HEK293 (cell line): ENCODE measurements at regions not wholly inside any gene's neighbourhood (a gene's known extent, or its start where the extent isn't known, plus 50 kb on each side); places are given as distances from the start of the nearest gene placed in this dataset.

Source experiments
- CTCF ChIA-PET: fragments of 350-600 bp; formaldehyde crosslinking; extraction: SDS; loops from one replicate; lab custom pipeline; 2021; ENCODE audit warnings: antibody characterized with exemption; lab: Yijun Ruan, JAX
- POLR2A ChIA-PET: fragments of 300-600 bp; formaldehyde crosslinking; extraction: SDS; loops from one replicate; lab custom pipeline; 2020; ENCODE audit warnings: antibody characterized with exemption, inconsistent platforms; lab: Yijun Ruan, JAX
- H3K27ac ChIP-seq: fragments of 200-500 bp; sonication (Bioruptor generic); 2 replicates; pipeline ENCODE4 v1.5.1; 2014; ENCODE audit warnings: low read depth, low read length, control low read depth, inconsistent platforms; ENCODE audit errors: extremely low read depth
- H3K36me3 ChIP-seq, 2 experiments: fragments of 200-500 bp in 1 of 2; sonication (Bioruptor generic) in 1 of 2; 1 replicate in 1 of 2; 2 replicates in 1 of 2; pipeline ENCODE4 v1.5.1; 2014 to 2017; ENCODE audit warnings: inconsistent platforms in 2 of 2, low read length in 2 of 2; ENCODE audit not compliant: control insufficient read depth in 2 of 2, insufficient read depth in 1 of 2
- H3K4me1 ChIP-seq: fragments of 200-500 bp; sonication (Bioruptor generic); 2 replicates; pipeline ENCODE4 v1.5.1; 2014; ENCODE audit warnings: mild to moderate bottlenecking, low read length, inconsistent platforms; ENCODE audit not compliant: control insufficient read depth, insufficient read depth
- H3K4me3 ChIP-seq: 2 replicates; pipeline ENCODE4 v1.5.1; 2011; ENCODE audit warnings: low read depth, mild to moderate bottlenecking, control low read depth, low read length, moderate library complexity
- H3K9me3 ChIP-seq: fragments of 200-500 bp; sonication (Bioruptor generic); 2 replicates; pipeline ENCODE4 v1.5.1; 2014; ENCODE audit warnings: low read depth, low read length, inconsistent platforms; ENCODE audit not compliant: control insufficient read depth, insufficient read depth
- AEBP2 ChIP-seq: fragments of 450-650 bp; formaldehyde crosslinking; IDR thresholded peaks from 2 replicates; pipeline ENCODE4 v1.5.1; 2016; ENCODE audit warnings: missing biosample characterization, missing genetic modification characterization, borderline replicate concordance
- GLI4 ChIP-seq: fragments of 450-650 bp; formaldehyde crosslinking; IDR thresholded peaks from 2 replicates; pipeline ENCODE4 v1.5.1; 2016; ENCODE audit warnings: missing biosample characterization, missing genetic modification characterization
- KLF8 ChIP-seq: fragments of 450-650 bp; formaldehyde crosslinking; IDR thresholded peaks from 2 replicates; pipeline ENCODE4 v1.5.1; 2016; ENCODE audit warnings: missing biosample characterization, missing genetic modification characterization
- REPIN1 ChIP-seq: fragments of 450-650 bp; formaldehyde crosslinking; IDR thresholded peaks from 2 replicates; pipeline ENCODE4 v1.5.1; 2017; ENCODE audit warnings: missing biosample characterization, missing genetic modification characterization, low read depth
- SALL2 ChIP-seq: fragments of 450-650 bp; formaldehyde crosslinking; IDR thresholded peaks from 2 replicates; pipeline ENCODE4 v1.5.0; 2017; ENCODE audit warnings: missing biosample characterization, mild to moderate bottlenecking, missing genetic modification characterization, borderline replicate concordance
- SETDB1 ChIP-seq: IDR thresholded peaks from one replicate; pipeline ENCODE4 v1.6.1; 2017; ENCODE audit warnings: mild to moderate bottlenecking, low read length, moderate library complexity, mixed read lengths; ENCODE audit not compliant: insufficient read length
- SP2 ChIP-seq: fragments of 450-650 bp; formaldehyde crosslinking; IDR thresholded peaks from 2 replicates; pipeline ENCODE4 v1.5.1; 2016; ENCODE audit warnings: missing biosample characterization, missing genetic modification characterization
- ZBTB8A ChIP-seq: fragments of 450-650 bp; formaldehyde crosslinking; IDR thresholded peaks from 2 replicates; pipeline ENCODE4 v1.5.1; 2016; ENCODE audit warnings: missing biosample characterization, missing genetic modification characterization
- ZNF155 ChIP-seq: fragments of 450-650 bp; formaldehyde crosslinking; IDR thresholded peaks from 2 replicates; pipeline ENCODE4 v1.5.1; 2016; ENCODE audit warnings: missing biosample characterization, missing genetic modification characterization
- ZNF16 ChIP-seq: fragments of 450-650 bp; formaldehyde crosslinking; IDR thresholded peaks from 2 replicates; pipeline ENCODE4 v1.5.1; 2016; ENCODE audit warnings: low read depth, missing biosample characterization, missing genetic modification characterization
- ZNF174 ChIP-seq: fragments of 450-650 bp; formaldehyde crosslinking; IDR thresholded peaks from 2 replicates; pipeline ENCODE4 v1.5.0; 2017; ENCODE audit warnings: missing biosample characterization, mild to moderate bottlenecking, missing genetic modification characterization
- ZNF19 ChIP-seq: fragments of 450-650 bp; formaldehyde crosslinking; IDR thresholded peaks from 2 replicates; pipeline ENCODE4; 2016; ENCODE audit warnings: missing biosample characterization, missing genetic modification characterization, low read depth
- ZNF221 ChIP-seq: fragments of 450-650 bp; formaldehyde crosslinking; IDR thresholded peaks from 2 replicates; pipeline ENCODE4 v1.5.1; 2017; ENCODE audit warnings: missing biosample characterization, missing genetic modification characterization, borderline replicate concordance
- ZNF292 ChIP-seq: fragments of 450-650 bp; formaldehyde crosslinking; IDR thresholded peaks from 2 replicates; pipeline ENCODE4 v1.5.1; 2016; ENCODE audit warnings: low read depth, missing biosample characterization, missing genetic modification characterization, borderline replicate concordance
- ZNF354C ChIP-seq: fragments of 450-650 bp; formaldehyde crosslinking; IDR thresholded peaks from 2 replicates; pipeline ENCODE4 v1.5.1; 2016; ENCODE audit warnings: missing biosample characterization, missing genetic modification characterization, low read depth, borderline replicate concordance
- ZNF514 ChIP-seq: fragments of 450-650 bp; formaldehyde crosslinking; IDR thresholded peaks from 2 replicates; pipeline ENCODE4 v1.5.1; 2016; ENCODE audit warnings: missing biosample characterization, missing genetic modification characterization
- ZNF561 ChIP-seq: fragments of 450-650 bp; IDR thresholded peaks from 2 replicates; pipeline ENCODE4 v1.5.1; 2018; ENCODE audit warnings: missing biosample characterization, missing genetic modification characterization, borderline replicate concordance
- ZNF571 ChIP-seq: fragments of 450-650 bp; formaldehyde crosslinking; IDR thresholded peaks from 2 replicates; pipeline ENCODE4 v1.5.0; 2017; ENCODE audit warnings: missing biosample characterization, missing genetic modification characterization
- ZNF623 ChIP-seq: fragments of 450-650 bp; formaldehyde crosslinking; IDR thresholded peaks from 2 replicates; pipeline ENCODE4 v1.5.1; 2016; ENCODE audit warnings: missing biosample characterization, missing genetic modification characterization
- ZNF664 ChIP-seq: fragments of 450-650 bp; formaldehyde crosslinking; IDR thresholded peaks from 2 replicates; pipeline ENCODE4 v1.5.1; 2016; ENCODE audit warnings: missing biosample characterization, missing genetic modification characterization
- TF ChIP-seq, protein P1 (sequence below): fragments of 450-650 bp; formaldehyde crosslinking; IDR thresholded peaks from 2 replicates; pipeline ENCODE4 v1.5.1; 2016; ENCODE audit warnings: missing biosample characterization, missing genetic modification characterization, low read depth
- TF ChIP-seq, protein P2 (sequence below): fragments of 450-650 bp; formaldehyde crosslinking; IDR thresholded peaks from 2 replicates; pipeline ENCODE4 v1.5.1; 2016; ENCODE audit warnings: missing biosample characterization, missing genetic modification characterization

DNA sequence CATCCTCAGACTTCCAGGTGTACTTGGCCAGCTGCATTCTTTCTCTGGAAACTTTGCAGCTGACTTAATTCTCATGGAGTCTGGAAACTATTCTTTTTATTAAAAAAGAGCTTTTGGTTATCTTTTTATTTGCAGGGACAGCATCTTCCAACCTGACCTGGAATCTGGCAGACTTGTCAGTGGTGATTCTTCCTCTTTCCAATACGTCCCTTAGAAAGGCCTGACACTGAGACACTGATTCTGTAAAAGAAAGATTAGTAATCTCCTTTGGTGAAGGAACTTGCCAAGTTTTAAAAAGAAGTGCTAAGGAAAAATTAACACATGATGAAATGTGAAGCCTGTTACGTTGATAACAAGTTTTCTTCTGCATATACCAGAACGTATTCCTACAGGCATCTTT is 440.9 kb upstream of the RAG2 start:
- Histone ChIP-seq H3K9me3 (no peaks in the 10 kb centered on the region), H3K36me3 (no peaks in the 10 kb centered on the region), H3K4me1 (no peaks in the 10 kb centered on the region), H3K27ac (no peak overlapping the region), H3K4me3 (no peak overlapping the region)
- CTCF ChIA-PET, result no interaction called here
- POLR2A ChIA-PET, result no interaction called here
- no peak for TF ChIP-seq ZBTB8A (tag by site-specific recombination)

GRCh38 chr11:37026741-37027140 is 428.7 kb upstream of the RAG2 start:
- H3K4me1 ChIP-seq, result no peaks in the 10 kb centered on the region
- CTCF ChIA-PET, result no interaction called here
- H3K4me3 ChIP-seq, result no peak overlapping the region
- no peak overlapping the region for H3K27ac ChIP-seq
- POLR2A ChIA-PET, result no interaction called here
- no peaks in the 10 kb centered on the region for H3K36me3 ChIP-seq
- TF ChIP-seq KLF8 (tag by site-specific recombination), result no peak
- no peak for TF ChIP-seq SALL2 (tag by site-specific recombination)
- no peak for TF ChIP-seq AEBP2 (tag by site-specific recombination)
- TF ChIP-seq, protein P1, sequence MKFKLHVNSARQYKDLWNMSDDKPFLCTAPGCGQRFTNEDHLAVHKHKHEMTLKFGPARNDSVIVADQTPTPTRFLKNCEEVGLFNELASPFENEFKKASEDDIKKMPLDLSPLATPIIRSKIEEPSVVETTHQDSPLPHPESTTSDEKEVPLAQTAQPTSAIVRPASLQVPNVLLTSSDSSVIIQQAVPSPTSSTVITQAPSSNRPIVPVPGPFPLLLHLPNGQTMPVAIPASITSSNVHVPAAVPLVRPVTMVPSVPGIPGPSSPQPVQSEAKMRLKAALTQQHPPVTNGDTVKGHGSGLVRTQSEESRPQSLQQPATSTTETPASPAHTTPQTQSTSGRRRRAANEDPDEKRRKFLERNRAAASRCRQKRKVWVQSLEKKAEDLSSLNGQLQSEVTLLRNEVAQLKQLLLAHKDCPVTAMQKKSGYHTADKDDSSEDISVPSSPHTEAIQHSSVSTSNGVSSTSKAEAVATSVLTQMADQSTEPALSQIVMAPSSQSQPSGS (tag by site-specific recombination), result no peak
- TF ChIP-seq, all 188 proteins: peak for 0
- no peaks in the 10 kb centered on the region for H3K9me3 ChIP-seq

DNA sequence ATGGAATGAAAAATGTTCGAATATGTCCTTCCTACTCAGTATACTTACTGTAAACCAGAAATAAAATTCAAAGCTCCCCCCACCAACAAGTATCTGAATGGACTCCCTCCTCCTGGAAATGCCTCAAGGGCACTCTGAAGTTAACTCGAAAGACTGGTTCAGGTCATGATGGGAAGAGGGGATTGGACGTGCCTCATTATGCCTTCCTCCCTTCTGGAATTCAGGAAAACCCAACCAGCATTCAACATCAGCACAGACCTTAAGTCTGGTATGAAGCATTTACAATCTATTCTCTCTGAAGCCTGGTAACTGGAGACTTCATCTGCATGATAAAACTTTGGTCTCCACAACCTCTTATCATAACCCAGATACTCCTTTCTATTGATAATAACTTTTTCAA is 428.3 kb upstream of the RAG2 start:
- Histone ChIP-seq H3K9me3 (no peaks in the 10 kb centered on the region), H3K4me1 (no peaks in the 10 kb centered on the region), H3K27ac (no peak overlapping the region), H3K4me3 (no peak overlapping the region)
- ChIA-PET CTCF (no interaction called here), POLR2A (no interaction called here)
- TF ChIP-seq ZNF664 (tag by site-specific recombination) (no peak), ZNF354C (tag by site-specific recombination) (no peak), ZNF221 (tag by site-specific recombination) (no peak)
- TF ChIP-seq, all 188 proteins: peak for 0
- H3K36me3 ChIP-seq, result no peaks in the 10 kb centered on the region

- ChIA-PET POLR2A (no interaction called here), CTCF (no interaction called here)
- Histone ChIP-seq H3K27ac (no peak overlapping the region), H3K36me3 (no peaks in the 10 kb centered on the region), H3K4me1 (no peaks in the 10 kb centered on the region), H3K9me3 (no peaks in the 10 kb centered on the region), H3K4me3 (no peak overlapping the region)
- TF ChIP-seq, protein P2, sequence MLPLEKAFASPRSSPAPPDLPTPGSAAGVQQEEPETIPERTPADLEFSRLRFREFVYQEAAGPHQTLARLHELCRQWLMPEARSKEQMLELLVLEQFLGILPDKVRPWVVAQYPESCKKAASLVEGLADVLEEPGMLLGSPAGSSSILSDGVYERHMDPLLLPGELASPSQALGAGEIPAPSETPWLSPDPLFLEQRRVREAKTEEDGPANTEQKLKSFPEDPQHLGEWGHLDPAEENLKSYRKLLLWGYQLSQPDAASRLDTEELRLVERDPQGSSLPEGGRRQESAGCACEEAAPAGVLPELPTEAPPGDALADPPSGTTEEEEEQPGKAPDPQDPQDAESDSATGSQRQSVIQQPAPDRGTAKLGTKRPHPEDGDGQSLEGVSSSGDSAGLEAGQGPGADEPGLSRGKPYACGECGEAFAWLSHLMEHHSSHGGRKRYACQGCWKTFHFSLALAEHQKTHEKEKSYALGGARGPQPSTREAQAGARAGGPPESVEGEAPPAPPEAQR (tag by site-specific recombination), result no peak
- no peak for TF ChIP-seq ZNF514
- no peak for TF ChIP-seq GLI4 (tag by site-specific recombination)
- TF ChIP-seq ZNF571 (tag by site-specific recombination), result no peak
- no peak for TF ChIP-seq ZNF623 (tag by site-specific recombination)
- TF ChIP-seq ZNF19 (tag by site-specific recombination), result no peak
- TF ChIP-seq SETDB1, result no peak
- TF ChIP-seq REPIN1 (tag by site-specific recombination), result no peak
- TF ChIP-seq SP2 (tag by site-specific recombination), result no peak
- no peak for TF ChIP-seq ZNF561
- TF ChIP-seq ZNF174 (tag by site-specific recombination), result no peak
- TF ChIP-seq ZNF155 (tag by site-specific recombination), result no peak
- no peak for TF ChIP-seq ZNF16 (tag by site-specific recombination)
- TF ChIP-seq ZNF292, result no peak
Measured at GRCh38 chr11:37006563-37006962, 408.5 kb upstream of the RAG2 start.
